Amniotic epithelial cell (primary cell): ENCODE measurements at regions not wholly inside any gene's neighbourhood (a gene's known extent, or its start where the extent isn't known, plus 50 kb on each side); places are given as distances from the start of the nearest gene placed in this dataset.
"Not testable (repeated sequence)": the region's sequence is repeated elsewhere in the genome, so short reads cannot be mapped to it uniquely, and the experiment has no call there.

Source experiments
- DNase-seq: peaks from one replicate; pipeline ENCODE4 v3.0.0-alpha.2; 2010; ENCODE audit warnings: low read depth

GRCh38 chr15:59830873-59831272 lies 141.8 kb upstream of the BNIP2 start:
- no peak for DNase-seq

DNA sequence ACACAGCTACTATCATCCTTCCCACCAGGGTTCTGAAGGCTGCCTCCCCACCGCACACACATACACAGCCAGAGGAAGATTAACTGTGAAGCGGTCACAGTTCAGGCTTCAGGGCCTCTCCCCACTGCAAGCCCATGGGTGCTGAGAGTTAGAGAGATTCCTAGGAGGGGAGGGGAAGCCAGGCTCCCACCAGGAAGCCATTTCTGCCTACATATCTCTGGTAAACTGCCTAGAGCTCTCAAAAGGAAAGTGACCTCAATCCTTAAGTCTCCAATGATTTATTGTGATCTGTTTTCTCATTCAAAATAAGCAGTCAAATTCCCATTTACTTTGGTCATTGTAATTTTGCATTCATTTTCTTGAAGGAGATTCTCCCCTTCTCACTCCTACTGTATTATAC lies 141.0 kb upstream of the BNIP2 start:
- no peak for DNase-seq

DNA sequence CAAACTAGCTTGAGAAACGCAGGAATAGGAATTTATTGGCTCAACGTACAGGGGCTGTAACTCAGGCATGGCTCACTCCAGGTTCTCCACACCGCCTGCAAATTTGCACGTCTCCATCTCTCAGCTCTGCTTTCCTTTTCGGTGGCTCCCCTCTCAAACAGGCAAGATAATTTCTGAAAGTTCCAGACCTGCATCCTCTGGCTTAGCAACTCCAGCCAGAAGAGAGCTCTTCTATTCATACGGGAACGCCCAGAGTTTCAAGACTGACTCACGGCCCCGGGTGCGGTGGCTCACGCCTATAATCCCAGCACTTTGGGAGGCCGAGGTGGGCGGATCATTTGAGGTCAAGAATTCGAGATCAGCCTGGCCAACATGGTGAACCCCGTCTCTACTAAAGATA lies 139.7 kb upstream of the BNIP2 start:
- DNase-seq: no peak

GRCh38 chr15:59828263-59828662 lies 139.1 kb upstream of the BNIP2 start:
- DNase-seq: no peak

DNA sequence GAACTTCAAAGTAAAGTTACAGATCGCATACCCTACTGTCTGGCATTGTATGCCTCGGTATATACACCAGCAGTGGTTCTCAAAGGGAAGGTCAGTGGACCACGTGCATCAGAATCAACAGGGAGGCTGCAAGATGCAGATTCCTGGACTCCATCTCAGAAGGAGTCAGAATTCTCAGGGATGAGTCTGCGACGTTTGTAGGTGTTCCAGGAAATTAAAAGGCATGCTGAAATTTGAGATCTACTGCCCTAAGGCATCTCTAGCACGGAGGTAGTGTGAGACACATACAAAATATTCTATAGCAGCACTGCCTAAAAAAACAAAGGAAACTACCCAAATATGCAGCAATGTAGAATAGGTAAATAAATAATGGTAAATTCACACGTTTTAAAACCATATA lies 136.8 kb upstream of the BNIP2 start:
- no peak for DNase-seq

- no peak for DNase-seq
Measured at GRCh38 chr15:59821286-59821685, 132.2 kb upstream of the BNIP2 start.

- DNase-seq: no peak
Measured at GRCh38 chr15:59819092-59819491, 130.0 kb upstream of the BNIP2 start.

DNA sequence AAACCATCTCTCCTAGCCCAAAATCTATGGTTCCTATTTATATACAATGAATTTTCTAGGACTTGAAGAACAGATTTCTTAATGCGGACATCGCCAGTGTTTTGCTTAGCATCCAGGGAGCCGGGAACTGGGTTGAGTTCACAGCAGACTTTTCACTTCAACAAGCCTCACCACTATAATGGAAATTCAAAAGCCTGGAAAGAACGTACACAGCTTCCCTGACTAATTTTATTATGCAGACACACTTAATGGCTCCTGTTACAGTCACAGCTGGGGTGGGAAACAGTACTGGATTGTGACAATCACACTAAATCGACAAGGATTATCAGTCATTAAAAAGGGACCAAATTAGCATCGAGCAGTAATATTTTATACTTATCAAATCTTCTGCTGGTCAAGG lies 129.2 kb upstream of the BNIP2 start:
- DNase-seq: no peak

DNA sequence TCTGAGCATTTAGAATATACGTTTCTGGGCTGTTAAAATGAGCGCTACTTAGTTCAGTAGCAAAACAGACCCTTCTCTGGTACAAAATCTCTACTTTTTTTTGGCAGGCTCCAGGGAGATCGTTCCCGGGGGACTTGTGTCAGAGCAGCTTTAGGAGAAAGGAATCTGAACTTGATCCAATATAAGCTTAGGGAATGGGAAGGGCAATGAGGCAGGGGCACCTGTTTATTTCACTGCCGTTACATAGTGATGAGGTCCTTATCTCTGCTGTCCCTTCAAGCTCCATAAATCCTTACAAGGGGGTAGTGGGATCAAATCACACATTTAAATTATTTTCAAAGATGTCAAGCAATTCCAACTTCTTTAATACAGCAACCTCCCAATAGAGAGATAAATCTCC lies 128.7 kb upstream of the BNIP2 start:
- DNase-seq: no peak

DNA sequence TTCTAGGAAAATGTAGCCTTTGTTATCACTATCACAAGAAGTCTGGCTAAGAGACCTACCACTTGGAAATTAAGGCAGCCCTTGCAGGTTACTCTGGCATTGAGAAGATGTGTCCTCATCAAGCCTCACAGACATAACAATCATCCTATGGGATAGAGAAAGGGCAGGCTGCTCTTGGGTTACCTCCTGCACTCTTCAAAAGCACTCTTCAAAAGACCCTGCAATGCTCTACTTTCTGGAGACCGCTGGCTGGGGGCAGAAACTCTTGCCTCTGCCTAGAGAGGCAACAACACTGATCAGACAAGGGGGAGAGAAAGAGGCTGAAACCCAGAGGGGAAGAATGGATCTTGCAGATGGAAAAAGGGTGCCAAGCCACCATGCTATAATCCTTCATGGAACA lies 127.9 kb upstream of the BNIP2 start:
- DNase-seq: no peak

- DNase-seq: no peak
Measured at GRCh38 chr15:59814409-59814808, 125.3 kb upstream of the BNIP2 start.

DNA sequence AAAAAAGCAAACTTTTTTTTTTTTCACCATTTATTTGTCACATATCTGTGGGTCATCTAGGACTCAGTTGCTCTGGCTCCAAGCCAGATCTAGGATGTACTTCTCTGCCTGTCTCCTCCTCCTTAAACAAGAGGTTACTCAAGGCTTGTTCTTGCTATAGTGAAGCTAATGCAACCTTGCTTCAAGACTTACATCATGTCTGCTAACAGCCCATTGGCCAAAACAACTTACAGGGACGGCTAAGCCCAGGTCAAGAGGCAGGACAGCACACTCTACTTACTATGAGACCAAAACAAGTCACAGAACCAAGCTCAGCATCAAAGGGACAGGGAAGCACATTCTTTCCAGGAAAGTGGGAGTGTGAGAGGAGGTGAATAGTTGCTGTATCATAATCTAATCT lies 123.8 kb upstream of the BNIP2 start:
- DNase-seq: peak; percentile 3

- no peak for DNase-seq
Measured at GRCh38 chr15:59812250-59812870, 123.2 kb upstream of the BNIP2 start.

DNA sequence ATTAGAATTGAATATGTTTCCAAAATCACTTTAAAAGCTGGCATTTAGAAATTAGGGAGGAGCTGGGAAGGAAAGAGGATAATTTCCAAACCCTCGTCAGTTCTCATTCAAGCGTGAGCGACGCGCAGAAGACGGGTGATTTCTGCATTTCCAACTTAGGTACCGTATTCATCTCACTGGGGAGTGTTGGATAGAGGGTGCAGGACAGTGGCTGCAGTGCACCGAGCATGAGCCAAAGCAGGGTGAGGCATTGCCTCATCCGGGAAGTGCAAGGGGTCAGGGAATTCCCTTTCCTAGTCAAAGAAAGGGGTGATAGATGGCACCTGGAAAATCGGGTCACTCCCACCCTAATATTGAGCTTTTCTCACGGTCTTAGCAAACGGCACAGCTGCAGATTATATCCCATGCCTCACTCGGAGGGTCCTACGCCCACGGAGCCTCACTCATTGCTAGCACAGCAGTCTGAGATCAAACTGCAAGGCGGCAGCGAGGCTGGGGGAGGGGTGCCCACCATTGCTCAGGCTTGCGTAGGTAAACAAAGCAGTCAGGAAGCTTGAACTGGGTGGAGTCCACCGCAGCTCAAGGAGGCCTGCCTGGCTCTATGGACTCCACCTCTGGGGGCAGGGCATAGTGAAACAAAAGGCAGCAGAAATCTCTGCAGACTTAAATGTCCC lies 114.3 kb upstream of the BNIP2 start:
- not testable (repeated sequence) for DNase-seq

DNA sequence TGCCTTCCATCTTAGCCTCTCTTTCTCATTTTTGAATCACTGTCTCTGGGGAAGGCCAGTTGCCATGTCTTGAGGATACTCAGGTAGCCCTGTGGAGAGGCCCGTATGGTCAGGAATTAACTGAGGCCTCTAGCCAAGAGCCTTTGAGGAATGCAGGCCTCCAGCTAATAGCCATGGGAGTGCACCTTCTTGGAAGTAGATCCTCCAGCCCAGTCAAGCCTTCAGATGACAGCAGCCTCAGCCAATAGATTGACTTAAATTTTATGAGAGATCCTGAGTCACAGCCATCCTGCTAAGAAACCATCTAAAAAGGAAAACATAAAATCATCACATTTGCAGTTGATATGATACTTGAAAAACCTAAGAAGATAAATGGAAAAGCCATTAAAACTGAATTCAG lies 112.5 kb upstream of the BNIP2 start:
- no peak for DNase-seq

DNA sequence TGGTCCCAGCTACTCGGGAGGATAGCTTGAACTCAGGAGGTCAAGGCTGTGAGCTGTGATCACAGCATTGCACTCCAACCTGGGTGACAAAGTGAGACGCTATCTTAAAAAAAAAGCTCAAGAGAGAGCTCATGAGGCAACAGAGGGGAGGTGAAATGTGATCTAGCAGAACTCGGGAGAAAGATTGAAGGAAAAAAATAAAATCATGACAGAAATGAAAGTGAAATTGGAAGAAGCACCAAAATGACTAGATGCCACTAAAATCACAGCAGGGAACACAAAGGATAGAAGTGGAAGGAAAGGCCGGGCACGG lies 109.4 kb upstream of the BNIP2 start:
- no peak for DNase-seq

DNA sequence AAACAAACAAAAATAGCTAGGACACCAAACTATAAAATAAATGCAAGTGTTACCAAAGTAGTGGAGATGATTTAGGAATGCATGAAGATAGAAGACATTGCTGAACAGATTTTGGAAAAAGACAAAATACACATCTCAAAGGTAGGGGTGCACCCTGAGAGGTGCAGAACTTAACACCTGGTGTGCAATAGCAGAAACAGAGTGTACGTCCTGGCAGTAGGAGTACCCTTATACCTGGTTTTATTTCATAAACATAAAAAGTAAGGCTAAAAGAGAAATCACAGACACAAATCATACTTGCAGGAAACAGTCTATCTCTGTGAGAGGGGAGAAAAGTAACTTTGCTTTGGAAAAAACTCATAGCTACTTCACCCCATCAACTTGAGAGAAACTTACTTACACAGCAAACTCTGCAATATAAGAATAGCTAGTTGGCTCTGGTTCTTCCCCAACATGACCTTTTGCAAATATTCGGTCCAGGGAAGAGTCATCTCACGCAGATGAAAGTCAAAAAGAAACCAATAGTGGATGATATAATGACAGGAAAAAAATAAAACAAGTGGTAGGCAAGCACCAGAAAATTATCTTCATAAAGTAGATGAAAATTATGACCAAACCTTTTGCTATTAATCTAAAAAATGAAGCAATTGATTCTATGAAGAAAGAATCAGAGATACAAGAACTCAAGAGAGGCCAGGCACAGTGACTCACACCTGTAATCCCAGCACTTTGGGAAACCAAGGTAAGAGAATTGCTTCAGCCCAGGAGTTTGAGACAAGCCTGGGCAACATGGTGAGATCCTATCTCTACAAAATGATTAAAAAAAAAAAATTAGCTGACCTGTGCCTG lies 108.9 kb upstream of the BNIP2 start:
- DNase-seq: no peak

DNA sequence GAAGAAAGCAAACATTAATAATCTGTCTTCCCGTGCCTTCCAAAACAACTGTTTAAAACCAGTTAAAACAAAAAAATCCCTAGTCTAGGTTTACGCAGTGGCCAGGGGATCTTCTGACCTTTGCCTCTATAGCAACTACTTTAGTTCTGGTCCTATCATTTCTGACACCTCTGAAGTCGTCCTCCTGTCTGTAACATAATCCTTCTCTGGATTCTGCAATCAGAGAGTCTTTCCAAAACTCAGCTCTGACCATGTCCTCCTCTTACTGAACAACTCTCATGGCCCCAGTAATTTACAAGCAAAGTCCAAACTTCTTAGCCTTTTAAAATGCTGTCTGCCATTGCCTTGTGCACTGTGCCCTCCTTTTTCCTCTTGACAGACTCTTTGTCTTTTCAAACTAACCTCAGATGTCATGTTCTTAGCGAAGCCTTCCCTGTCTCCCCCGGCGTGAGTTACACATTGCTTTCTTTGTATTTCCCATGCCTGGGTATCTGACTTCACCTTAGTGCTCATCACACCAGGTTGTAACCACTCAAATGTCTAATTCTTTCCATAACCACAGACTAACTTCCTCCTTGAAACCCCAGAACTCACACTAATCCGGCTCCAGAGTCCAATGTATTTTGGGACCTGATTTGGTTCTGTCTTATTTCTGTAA lies 105.2 kb upstream of the BNIP2 start:
- DNase-seq: no peak

GRCh38 chr15:59792359-59792758 lies 103.2 kb upstream of the BNIP2 start:
- no peak for DNase-seq

DNA sequence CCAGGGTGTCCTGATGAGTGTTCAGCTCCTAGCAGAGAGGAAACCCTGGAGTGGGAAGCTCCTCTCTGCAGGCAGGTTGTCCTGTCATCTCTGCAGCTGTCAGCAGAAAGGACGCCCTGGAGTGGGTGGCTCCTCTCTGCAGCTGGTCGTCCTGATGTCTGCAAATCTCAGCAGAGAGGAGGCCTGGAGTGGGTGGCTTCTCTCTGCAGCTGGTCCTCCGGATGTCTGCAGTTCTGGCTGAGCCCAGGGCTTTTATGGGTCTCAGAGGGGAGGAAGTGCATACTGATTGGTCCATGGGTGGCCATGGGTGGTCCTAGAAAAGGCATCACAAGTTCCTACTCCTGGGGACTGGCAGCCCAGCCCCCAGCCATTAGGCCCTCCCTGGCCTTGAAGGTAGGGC lies 102.6 kb upstream of the BNIP2 start:
- no peak for DNase-seq

DNA sequence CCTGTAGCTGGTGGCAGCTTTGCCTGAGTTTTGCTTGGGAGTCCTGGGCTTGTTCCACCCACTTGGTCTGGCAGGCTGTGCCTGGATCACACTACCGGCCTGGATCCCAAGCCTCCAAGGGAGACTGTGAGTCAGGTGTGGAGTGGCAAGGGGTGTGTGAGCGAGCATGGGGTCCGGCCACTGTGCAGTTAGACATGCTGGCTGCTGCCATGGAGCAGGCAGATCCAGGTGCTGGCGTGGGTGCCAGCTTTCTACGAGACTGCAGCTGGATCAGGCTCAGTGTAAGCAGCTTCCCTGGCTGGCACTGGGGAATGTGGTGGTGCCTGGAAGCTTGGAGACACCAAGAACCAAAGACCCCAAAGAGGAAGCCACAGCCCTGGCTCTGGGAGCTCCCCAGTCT lies 102.0 kb upstream of the BNIP2 start:
- no peak for DNase-seq

DNA sequence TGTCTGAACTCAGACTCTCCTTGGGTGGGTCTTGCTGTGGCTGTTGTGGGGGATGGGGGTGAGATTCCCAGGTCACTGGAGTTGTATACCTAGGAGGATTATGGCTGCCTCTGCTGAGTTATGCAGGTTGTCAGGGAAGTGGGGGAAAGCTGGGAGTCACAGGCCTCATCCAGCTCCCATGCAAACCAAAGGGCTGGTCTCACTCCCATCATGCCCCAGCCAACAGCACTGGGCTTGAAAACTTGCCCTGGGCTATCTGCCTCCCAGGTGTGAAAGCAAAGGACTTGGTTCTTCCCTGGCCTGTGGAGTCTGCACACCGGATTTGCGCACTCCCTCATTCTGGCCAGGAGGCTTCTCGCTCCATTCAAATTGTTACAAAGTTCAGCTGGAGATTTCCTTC lies 97.3 kb upstream of the BNIP2 start:
- DNase-seq: not testable (repeated sequence)

- not testable (repeated sequence) for DNase-seq
Measured at GRCh38 chr15:59785981-59786380, 96.9 kb upstream of the BNIP2 start.
